Left colon (tissue), 2 donors: ENCODE measurements at regions not wholly inside any gene's neighbourhood (a gene's known extent, or its start where the extent isn't known, plus 50 kb on each side); places are given as distances from the start of the nearest gene placed in this dataset.
"Not testable (repeated sequence)": the region's sequence is repeated elsewhere in the genome, so short reads cannot be mapped to it uniquely, and the experiment has no call there.

Experiments
- ATAC-seq: fragments of 200-7000 bp; cut with Tn5 transposase; one replicate; pipeline ENCODE4 v1.9.1; 2020; ENCODE audit warnings: mild to moderate bottlenecking, moderate library complexity
- DNase-seq, 2 donors: peaks; one replicate each; pipeline ENCODE4 v3.0.0-alpha.2; 2020
- intact Hi-C, 2 donors: fragments of 100-400 bp; cut with DNase I in 1 of 2; cut with micrococcal nuclease in 1 of 2; formaldehyde crosslinking; loops; one replicate each; pipeline versions ENCODE4 v1.11.2 to v1.14.0; 2022; cut with DNase I, micrococcal nuclease
- donor health status: DM: no; HTN: no; CAD: no.
- donor health status: DM: yes; HTN: yes; CAD: no.

DNA sequence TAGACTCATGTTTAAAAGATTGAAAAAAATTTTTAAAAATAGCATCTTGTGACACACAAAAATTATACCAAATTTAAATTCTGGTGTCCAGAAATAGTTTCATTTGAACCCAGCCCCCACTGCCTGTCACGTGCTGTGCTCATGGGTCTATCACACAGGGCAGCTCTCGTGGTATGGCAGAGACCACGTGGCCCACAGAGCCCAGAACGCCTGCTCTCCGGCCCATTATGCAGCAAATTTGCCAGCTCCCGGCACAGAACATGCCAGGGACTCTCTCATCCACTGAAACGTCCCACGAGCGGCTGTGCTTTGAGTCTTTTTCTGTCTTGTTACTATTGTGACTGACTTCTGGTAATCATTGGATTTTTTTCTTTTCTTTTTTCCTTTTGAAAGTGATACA, 224.3 kb downstream of the TTLL2 start:
- intact Hi-C loops, result no loop called here
- no peak for ATAC-seq
- no peak for DNase-seq

DNA sequence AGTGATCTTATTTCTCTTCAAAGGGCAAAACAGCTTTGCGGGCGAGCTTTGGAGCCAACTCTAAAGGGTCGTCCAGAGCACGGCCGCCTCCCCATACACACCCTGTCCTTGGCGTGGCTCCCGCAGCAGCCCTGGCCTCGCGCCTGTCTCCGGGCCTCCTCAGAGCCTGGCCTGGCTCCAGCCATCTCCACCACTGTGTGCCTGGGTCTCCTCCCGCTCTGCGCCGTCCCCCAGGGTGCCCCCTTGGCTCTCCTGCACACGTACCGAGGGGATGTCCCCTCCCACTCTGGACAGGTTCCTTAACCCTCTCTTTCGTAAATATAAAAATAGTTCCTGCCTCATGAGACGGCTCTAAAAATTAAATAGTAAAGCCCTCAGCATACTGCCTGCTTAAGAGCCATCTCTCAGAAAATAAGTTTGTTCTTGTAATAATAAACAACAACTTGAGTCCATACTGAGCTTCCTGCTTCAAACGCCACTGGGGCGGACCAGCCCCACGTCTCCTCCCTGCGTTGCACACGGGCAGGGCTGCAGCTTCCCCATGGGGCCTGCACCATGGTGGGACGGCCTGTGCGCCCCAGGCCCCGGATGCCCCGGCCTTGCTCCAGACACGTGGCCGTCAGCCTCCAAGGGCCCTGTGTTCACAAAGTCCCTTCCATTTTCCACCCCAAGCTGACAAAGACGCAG, 226.2 kb downstream of the TTLL2 start:
- intact Hi-C loops, result no loop called here
- ATAC-seq (peak; percentile 69), DNase-seq (peak; percentile 54 to 64)

DNA sequence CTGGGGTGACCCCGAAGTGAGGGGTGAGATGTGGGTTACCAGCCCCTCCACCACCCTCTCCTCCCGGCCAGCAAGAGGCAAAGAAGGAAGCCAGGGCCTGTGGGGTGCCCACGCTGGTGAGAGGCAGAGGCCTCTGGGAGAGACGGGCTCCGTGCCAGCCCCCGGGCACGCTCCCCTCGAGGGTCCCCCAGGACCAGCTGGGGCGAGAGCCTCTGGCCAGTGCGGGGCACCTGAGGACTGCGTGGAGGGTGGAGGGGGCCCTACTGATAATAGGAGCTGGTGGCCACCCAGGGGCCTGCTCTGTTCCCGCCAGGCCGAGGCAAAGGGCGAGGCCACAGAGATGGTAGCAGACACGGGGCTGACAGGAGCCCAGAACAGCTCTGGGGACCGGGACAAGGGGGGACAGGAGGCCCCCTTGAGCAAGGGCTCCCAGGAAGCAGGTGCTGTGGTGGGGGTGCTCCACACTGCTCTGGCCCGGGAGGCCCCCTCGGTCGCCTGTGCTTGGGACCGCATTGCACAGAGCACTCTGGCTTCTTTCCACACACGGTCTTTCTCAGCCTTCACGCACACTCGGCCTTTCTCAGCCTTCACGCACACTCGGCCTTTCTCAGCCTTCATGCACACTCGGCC, 226.9 kb downstream of the TTLL2 start:
- intact Hi-C loops, result no loop called here
- DNase-seq (no peak), ATAC-seq (no peak)

DNA sequence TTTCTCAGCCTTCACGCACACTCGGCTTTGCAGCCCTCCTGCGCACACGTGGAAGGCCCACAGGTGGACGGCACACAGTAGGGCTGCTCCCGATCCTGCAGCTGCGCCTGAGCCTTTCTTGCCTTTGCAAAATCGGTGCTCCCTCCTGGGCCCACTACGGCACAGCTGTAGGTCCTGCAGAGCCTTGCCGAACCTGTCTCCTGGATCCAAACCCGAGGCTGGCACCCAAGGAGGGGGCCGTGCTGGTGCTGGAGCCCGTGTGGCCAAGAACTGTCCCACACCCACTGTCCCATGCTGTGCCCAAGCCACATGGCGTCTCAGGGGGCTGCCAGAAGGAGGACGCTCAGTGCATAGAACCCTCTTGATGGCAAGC, 227.4 kb downstream of the TTLL2 start:
- DNase-seq (no peak), ATAC-seq (no peak)
- intact Hi-C loops, result no loop called here

DNA sequence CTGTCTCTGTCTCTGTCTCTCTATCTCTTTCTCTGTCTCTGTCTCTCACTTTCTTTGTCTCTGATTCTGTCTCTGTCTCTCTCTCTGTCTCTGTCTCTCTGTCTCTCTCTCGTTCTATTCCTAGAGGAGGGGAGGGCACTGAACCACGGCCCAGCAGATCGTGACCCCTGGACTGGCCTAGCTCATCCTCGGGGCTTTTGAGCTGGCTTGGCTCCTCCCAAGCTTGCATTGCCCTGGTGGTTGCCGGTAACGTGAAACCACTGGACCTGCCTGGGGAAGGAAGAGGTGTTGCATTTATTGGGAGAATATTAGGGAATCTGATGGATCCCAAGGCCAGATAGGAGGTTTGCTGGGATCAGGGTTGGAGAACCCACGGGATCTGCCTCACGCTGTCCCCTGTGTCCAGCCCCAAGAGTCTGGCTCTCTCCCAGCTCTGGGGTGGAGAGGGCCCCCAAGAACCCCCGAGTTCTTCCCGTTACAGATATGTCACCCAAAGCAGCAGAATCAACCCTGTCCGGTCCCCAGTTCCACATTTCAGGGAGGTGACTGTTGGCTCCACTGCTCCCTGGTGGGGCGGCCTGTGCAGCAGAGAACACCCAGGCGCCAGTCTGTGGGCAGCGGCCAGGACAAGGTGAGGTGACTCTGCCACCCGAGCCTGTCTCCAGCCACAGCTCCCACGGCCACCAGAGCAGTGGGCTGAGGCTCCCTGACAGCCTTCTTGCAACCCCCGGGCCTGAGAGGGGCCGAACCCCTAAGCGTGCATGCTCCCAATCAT, 228.3 kb downstream of the TTLL2 start:
- ATAC-seq (no peak), DNase-seq (no peak)
- intact Hi-C loops, result no loop called here

DNA sequence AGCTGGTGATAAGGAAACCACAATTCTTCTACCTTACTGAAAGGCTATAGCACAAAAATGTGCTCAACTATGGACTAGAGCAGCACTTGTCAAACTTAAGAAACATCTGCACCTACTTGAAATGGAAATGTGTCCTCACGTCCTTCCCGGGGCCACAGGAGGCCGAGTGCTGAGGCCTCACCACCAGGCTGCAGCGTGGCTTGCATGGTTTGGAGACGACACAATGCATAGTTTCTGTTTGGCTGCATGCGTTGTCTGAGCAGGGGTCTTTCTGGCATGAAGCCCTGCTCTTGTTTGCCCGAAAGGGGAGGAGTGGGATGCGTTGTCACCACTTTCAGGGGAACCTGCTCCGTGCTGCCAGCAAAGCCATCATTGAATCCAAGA, 228.8 kb downstream of the TTLL2 start:
- no peak for ATAC-seq
- intact Hi-C loops, result no loop called here
- DNase-seq, result no peak

DNA sequence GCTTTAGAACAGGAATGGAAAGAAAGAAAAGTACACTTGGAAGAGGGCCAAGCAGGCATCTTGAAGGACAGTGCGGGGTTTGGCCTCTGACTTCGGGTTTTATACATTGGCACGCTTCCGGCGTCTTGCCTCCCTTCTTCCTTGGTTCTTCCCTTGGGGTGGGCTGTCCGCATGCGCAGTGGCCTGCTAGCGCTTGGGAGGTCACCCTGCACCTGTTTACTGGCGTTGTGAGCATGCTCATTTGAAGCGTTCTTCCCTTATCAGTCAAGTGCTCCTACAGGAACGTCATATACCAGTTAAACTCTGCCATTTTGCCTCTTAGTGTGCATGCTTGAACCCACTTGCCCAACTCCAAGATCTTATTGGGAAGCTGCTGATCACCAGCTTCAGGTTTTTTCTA, 230.0 kb downstream of the TTLL2 start:
- ATAC-seq (no peak), DNase-seq (no peak)
- intact Hi-C loops, result no loop called here

DNA sequence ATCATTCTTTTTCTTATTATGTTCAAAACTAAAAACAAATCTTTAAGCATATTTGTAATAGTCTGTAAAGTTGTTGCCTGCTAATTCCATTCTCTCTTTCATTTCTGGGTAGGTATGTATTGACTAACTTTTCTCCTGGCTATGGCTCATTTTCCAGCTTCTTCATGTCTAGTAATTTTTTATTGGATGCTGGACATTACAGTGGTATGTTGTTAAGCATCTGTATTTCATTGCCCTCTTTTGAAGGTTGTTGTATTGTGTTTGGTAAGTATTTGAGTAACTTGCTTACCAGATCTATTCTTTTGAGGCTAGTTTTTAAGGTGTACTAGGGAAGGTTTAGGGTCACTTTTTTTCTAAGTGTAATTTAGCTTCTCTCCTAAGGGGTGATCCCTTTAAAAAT, 230.9 kb downstream of the TTLL2 start:
- ATAC-seq, result no peak
- intact Hi-C loops, result no loop called here
- no peak for DNase-seq

DNA sequence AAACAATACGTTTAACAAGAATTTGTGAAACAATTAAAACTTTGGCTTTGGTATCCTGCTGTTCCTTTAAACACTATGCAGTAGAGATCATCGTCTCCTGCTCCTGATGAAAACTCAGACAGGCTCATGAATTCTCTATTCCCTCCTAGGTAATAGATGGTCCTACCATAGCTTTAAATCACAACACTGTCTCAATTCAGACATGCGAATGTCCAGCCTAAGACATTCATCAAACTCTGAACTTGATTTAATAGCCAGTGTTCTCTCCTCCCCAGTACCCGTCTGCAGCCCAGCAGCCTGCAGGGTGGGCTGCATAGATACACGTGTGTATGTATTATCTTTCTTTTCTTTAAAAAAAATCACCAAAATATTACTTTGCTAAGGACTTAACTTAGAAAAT, 232.8 kb downstream of the TTLL2 start:
- ATAC-seq, result no peak
- intact Hi-C loops, result no loop called here
- DNase-seq, result no peak

DNA sequence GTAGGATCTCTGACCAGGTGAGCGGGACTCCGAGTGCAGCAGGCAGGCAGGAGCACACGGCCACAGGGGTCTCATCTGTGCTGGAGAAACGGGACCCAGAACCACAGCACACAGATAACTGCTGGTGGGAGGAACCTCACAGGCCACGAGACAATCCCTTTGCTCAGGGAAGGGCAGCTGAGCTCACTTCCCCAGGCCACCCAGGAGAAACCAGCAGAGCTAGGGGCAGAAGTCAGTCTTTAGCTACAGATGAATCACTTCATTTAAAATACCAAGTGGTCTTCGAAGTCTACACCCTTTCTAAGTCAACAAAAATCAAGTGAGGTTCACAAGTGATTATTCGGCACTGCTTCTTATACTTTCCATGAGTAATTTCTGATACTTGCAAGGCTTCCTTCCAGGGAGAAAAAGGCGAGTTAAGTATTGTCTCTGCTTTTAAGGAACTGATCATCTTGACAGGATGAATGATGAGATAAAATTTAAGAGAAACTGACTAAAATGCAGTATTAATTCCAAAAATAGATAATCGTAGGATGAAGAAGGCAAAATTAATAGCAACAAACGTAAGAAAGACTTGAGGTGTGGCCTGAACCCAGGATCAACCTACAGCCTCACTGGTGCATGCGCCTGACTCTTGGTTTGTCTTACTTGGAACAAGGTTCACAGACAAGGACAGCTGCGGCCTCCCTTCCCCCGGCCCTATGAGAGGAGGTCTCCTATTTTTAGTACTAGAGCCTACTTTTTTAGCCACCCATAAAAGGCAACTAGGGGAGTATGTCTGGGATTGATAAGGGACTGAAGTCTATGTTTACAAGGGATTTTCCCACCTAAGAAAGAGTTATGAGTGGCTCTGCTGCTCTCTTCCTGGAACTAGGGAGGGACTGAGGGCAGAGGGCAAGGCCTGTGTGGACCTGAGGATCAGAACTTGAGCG, 233.6 kb downstream of the TTLL2 start:
- intact Hi-C loops, result no loop called here
- no peak for DNase-seq

DNA sequence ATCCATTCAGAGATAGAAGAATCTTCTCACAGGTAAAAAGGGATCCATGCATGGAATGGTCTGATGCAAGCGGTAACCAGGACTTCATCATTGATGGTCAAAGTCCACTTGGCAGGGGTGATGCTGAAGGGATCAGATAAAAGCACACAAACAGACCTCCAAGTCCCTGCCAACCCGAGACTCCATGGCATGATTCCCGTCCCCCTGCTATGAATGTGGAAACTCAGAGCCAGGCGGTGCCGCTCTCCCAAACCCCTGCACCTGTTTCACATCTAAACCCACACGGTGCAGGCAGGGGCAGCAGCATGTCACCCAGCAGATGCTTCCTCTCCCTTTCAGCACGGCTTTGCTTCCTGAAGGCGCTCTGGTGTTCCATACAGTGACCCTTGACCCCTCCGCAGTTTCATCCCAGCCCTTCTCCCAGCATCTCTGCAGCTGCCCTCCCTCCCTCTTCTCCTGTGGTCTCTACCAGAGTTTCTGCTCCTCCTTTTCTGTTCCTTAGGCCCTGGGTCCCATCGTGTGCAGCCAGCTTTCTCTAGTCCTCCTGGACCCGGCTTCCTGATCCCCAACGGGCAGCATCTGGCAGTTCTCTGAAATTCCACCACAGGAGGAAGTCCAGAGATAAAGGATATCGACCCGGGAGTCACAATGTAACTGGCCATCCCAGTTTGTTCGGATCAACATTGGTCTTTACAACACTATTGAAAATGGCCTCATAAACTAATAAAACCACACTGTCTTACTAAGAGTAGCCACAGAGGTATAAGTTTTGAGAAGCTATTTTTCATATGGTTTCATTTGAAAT, 235.0 kb downstream of the TTLL2 start:
- DNase-seq, result no peak
- peak; percentile 80 for ATAC-seq
- intact Hi-C loops, result no loop called here

More for the DNA sequence above, 233.6 kb downstream of the TTLL2 start:
- ATAC-seq, result peak; percentile 46

DNA sequence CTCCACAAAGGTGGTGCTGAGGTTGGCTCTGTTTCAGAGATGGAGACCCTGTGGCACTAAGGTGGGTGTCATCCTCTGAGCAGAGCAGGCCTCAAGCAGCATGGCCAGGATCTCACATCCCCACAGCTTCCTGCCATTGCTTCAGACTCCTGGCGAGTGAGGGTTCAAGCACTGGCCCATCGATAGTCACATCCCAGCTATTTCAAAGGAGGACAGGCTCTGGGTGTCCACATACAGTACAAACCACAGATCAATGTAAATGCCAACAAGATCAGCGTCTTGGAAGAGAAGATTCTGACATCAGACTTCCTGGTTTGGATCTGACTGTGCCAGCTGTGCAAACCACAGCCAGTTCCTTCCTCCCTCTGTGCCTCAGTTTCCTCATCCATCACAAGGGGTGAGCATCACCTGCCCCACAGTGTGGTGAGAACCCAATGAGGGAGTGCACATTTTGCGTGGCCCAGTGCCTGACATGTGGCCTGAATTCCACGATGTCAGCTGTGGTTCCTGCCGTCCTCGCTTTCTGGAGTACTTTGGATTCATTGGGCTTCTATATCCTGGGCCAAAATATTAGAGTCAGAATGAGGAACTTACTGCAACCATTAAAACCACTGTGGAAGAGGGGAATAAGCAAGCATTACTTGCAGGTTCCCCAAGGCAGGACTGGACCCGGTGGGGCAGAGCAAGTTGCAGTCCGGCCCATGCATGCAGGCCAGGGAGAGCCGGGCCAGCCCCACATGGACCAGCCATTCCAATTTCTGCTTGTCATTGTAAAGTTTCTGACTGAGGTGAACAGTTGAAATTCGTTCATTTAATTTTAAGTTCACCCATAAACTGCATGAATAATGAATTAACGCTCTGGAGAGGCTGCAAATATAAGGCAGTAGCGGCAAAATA, 236.0 kb downstream of the TTLL2 start:
- intact Hi-C loops, result no loop called here
- DNase-seq (no peak), ATAC-seq (no peak)

DNA sequence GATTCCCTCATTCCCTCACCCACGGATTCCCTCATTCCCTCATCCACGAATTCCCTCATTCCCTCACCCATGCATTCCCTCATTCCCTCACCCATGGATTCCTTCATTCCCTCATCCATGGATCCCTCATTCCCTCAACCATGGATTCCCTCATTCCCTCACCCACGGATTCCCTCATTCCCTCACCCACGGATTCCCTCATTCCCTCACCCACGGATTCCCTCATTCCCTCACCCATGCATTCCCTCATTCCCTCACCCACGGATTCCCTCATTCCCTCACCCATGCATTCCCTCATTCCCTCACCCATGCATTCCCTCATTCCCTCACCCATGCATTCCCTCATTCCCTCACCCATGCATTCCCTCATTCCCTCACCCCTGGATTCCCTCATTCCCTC, 238.0 kb downstream of the TTLL2 start:
- DNase-seq, intact Hi-C loops, ATAC-seq: not testable (repeated sequence)

DNA sequence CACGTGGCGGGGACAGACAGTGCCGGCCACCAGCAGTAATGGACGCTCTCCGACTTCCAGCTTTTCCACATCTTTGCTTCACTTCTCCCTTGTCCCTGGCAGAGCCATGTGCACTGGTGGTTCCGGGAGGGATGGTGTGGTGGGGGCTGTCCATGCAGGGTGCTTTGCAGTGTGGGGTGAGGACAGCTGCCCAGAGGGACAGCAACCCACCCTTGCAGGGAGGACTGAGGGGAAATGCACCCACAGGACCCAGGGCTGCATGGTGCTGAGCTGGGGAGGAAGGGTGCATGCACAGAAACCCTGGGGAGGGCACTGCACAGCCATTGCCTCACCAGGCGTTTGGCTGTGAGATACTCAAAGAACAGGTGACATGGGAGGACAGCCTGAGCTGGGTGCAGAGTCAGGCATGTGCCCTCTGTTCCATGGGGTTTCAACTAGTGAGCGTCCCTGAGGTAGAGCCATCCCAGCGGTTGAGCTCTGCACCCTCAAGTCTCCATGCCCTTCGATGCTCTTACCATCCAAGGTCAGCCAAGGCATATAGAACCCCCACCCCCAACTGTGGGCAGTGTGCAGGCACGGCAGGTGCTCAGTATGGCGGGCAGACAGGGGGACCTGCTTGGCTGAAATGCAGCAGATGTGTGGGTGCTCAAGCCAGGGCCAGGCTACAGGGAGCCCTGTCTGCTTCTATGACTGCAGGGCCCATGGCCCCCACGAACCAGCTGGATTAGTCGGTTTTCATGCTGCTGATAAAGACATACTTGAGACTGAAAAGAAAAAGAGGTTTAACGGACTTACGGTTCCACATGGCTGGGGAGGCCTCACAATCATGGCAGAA, 239.7 kb downstream of the TTLL2 start:
- DNase-seq (no peak), ATAC-seq (no peak)
- intact Hi-C loops, result no loop called here

DNA sequence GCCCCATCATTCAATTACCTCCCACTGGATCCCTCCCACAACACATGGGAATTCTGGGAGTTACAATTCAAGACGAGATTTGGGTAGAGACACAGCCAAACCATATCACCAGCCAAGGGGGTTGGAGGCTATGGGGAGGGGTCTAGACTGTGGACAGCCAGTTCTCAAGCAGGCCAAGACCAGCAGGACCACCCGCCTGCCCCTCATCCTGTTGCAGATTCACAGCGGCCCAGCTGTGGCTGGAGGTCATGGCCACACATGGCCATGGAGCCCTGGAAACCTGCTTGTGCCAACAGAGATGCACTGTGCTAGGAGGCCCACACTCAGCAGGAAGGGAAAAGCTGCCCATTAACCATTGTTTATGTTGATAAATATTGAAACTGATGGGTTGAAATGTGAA, 240.5 kb downstream of the TTLL2 start:
- DNase-seq, result no peak
- intact Hi-C loops, result no loop called here
- no peak for ATAC-seq

DNA sequence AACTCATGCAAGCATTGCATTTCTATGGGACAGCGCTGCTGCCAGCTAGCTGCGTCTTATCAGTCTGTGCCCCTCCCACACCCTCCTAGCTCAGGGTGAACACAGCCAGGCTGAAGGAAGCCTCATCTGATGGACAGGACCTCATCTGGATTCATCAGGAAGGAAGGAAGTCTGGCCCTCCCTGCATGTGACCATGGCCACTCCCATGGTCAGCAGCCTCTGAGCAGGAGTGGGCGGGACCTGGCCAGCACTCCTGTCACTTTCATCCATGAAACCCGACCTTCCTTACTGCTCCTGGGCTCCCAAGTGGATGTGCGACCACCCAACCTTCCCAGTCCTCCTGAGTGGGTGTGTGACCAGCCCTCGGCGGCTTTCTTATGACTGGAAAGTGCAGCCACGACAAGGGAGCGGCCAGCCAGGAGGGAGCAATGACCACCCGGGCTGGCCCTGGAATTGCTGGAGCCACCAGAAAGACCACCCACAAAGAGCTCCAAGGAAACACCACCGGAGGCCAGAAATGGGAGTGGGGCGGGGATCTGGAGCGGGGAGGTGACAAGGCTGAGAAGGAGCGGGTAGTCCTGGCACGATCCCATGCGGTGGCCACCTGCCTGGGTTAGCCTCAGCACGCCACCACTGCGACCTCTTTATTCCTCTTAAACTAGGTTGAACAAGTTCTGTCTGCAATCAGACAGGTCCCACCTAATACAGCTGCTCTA, 241.2 kb downstream of the TTLL2 start:
- intact Hi-C loops, result no loop called here
- DNase-seq (no peak), ATAC-seq (peak; percentile 87)
